BJ (cell line): ENCODE measurements at regions not wholly inside any gene's neighbourhood (a gene's known extent, or its start where the extent isn't known, plus 50 kb on each side); places are given as distances from the start of the nearest gene placed in this dataset.

Experiments
- CTCF ChIA-PET: fragments of 350-600 bp; formaldehyde crosslinking; extraction: SDS; loops from one replicate; lab custom pipeline; 2021; ENCODE audit warnings: antibody characterized with exemption, inconsistent platforms; lab: Yijun Ruan, JAX
- POLR2A ChIA-PET: fragments of 300-600 bp; sonication (Branson Sonifier 250); formaldehyde crosslinking; extraction: SDS; loops from one replicate; lab custom pipeline; 2021; ENCODE audit warnings: antibody characterized with exemption; lab: Charles Lee
- DNase-seq: peaks from one replicate; pipeline ENCODE4 v3.0.0-alpha.2; 2011; ENCODE audit warnings: low read depth
- H3K27me3 ChIP-seq: 2 replicates; pipeline ENCODE4 v1.6.0; 2011; ENCODE audit warnings: low read length; ENCODE audit not compliant: control insufficient read depth, insufficient read depth
- H3K36me3 ChIP-seq: 2 replicates; pipeline ENCODE4 v1.5.1; 2011; ENCODE audit warnings: low read length; ENCODE audit not compliant: control insufficient read depth, insufficient read depth
- H3K4me3 ChIP-seq: 2 replicates; pipeline ENCODE4 v1.5.1; 2011; ENCODE audit warnings: low read depth, mild to moderate bottlenecking, control low read depth, low read length
- CTCF ChIP-seq: IDR thresholded peaks from 2 replicates; pipeline ENCODE4 v1.5.1; 2011; ENCODE audit warnings: low read depth, mild to moderate bottlenecking, control low read depth, inconsistent platforms, low read length, moderate library complexity; ENCODE audit not compliant: insufficient read depth

GRCh38 chr12:20024194-20024593 lies 344.1 kb upstream of the PDE3A start:
- Histone ChIP-seq H3K36me3 (no peaks in the 10 kb centered on the region), H3K27me3 (no peaks in the 10 kb centered on the region), H3K4me3 (no peak overlapping the region)
- POLR2A ChIA-PET = no interaction called here
- TF ChIP-seq CTCF = no peak
- DNase-seq = peak; percentile 13
- CTCF ChIA-PET = interaction anchor here (0.5 to 1.2 kb wide), 2 partner anchors 10 to 29 kb away, joined by 3 to 5 read pairs; no protein-coding TSS in a partner anchor

- ChIA-PET POLR2A (no interaction called here), CTCF (interaction anchor here (0.8 kb wide), 1 partner anchor 17 kb away, joined by 3 read pairs; no protein-coding TSS in a partner anchor)
- Histone ChIP-seq H3K4me3 (no peak overlapping the region), H3K36me3 (no peaks in the 10 kb centered on the region), H3K27me3 (no peaks in the 10 kb centered on the region)
- TF ChIP-seq CTCF = no peak
- no peak for DNase-seq
These were observed 340.3 kb upstream of the PDE3A start for GRCh38 chr12:20028033-20028432.

GRCh38 chr12:20030826-20031225 lies 337.5 kb upstream of the PDE3A start:
- no peaks in the 10 kb centered on the region for H3K36me3 ChIP-seq
- no peak for TF ChIP-seq CTCF
- no peak for DNase-seq
- H3K27me3 ChIP-seq = no peaks in the 10 kb centered on the region
- CTCF ChIA-PET = interaction anchor here (0.9 to 1.0 kb wide), 2 partner anchors 9 to 10 kb away, joined by 3 to 4 read pairs; no protein-coding TSS in a partner anchor
- no peak overlapping the region for H3K4me3 ChIP-seq
- POLR2A ChIA-PET = no interaction called here

- CTCF ChIA-PET = interaction anchor here (1.6 kb wide), 1 partner anchor 8 kb away, joined by 4 read pairs; no protein-coding TSS in a partner anchor
- Histone ChIP-seq H3K4me3 (no peak overlapping the region), H3K36me3 (no peaks in the 10 kb centered on the region), H3K27me3 (no peaks in the 10 kb centered on the region)
- TF ChIP-seq CTCF = no peak
- DNase-seq = no peak
- POLR2A ChIA-PET = interaction anchor here (0.6 kb wide), 1 partner anchor 50 kb away, joined by 4 read pairs; no protein-coding TSS in a partner anchor
These were observed 328.8 kb upstream of the PDE3A start for GRCh38 chr12:20039562-20039961.

- Histone ChIP-seq H3K4me3 (no peak overlapping the region), H3K27me3 (no peaks in the 10 kb centered on the region), H3K36me3 (no peaks in the 10 kb centered on the region)
- DNase-seq = no peak
- ChIA-PET POLR2A (interaction anchor here (0.6 kb wide), 1 partner anchor 49 kb away, joined by 4 read pairs; no protein-coding TSS in a partner anchor), CTCF (interaction anchor here (1.6 kb wide), 1 partner anchor 9 kb away, joined by 4 read pairs; no protein-coding TSS in a partner anchor)
- TF ChIP-seq CTCF = no peak
These were observed 328.2 kb upstream of the PDE3A start for GRCh38 chr12:20040184-20040583.
